GM18951 (cell line): ENCODE measurements at regions not wholly inside any gene's neighbourhood (a gene's known extent, or its start where the extent isn't known, plus 50 kb on each side); places are given as distances from the start of the nearest gene placed in this dataset.

Experiments used
- POLR2A ChIP-seq: IDR thresholded peaks from 4 replicates; pipeline ENCODE4 v1.6.1; 2011; ENCODE audit warnings: mild to moderate bottlenecking; ENCODE audit not compliant: insufficient read length, insufficient read depth; ENCODE audit errors: extremely low read depth
- in situ Hi-C: fragments of 300-500 bp; cut with MboI; formaldehyde crosslinking; loops from one replicate; pipeline ENCODE4 v1.12.0; 2022; ENCODE audit warnings: low sequenced_read_pairs, mixed read lengths, inconsistent platforms; ENCODE audit not compliant: unreplicated experiment

GRCh38 chr16:77033516-77033915 lies 157.5 kb upstream of the MON1B start:
- TF ChIP-seq POLR2A = no peak
- in situ Hi-C loops = no loop called here

GRCh38 chr16:77035361-77035760 lies 155.6 kb upstream of the MON1B start:
- TF ChIP-seq POLR2A = no peak
- in situ Hi-C loops = no loop called here

DNA sequence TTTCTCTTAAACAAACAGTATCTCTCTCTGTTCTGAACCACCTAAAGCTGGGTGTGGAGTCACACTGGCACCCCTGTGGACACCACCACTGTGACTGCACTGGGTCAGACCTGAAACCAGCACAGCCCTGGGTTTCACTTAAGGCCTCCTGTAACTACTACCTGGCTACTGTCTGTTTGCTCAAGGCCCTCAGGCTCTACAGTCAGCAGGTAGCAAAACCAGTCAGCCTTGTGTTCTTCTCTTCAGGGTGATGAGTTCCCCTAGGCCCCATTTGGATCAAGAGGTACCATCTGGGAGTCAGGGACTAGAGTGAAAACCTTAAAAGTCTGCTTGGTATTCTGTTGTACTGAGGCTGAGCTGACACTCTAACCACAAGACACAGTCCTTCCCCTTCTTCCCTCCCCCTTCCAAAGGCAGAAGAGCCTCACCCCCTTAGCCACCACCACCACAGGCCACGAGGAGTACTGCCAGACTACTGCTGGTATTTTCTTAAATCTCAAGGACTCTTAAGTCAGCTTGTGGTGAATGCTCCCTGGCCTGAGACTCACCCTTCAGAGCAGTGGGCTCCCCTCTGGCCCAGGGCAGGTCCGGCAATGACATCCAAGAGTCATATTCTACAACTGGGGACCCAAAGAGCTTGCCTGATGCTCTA lies 153.2 kb upstream of the MON1B start:
- in situ Hi-C loops = no loop called here

GRCh38 chr16:77041468-77041867 lies 149.5 kb upstream of the MON1B start:
- in situ Hi-C loops = no loop called here
- no peak for TF ChIP-seq POLR2A

More for the DNA sequence above, 153.2 kb upstream of the MON1B start:
- no peak for TF ChIP-seq POLR2A

DNA sequence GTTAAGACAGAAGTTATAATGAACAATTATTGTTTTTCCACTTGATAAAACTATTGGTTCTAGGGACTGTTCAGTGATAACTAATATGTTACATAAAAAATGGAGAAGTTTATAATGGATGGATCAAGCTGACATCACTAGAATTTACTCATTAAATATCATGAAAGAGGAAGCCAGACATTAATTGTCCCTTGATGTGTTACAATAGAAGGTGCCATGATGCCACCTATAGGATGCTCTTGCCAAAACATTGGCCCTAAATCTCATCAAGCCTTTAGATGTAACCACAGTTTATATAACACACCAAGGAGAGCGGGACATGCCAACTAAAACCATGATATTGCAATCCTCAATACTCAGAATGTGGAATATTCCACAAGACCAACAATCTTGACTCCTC lies 147.9 kb upstream of the MON1B start:
- TF ChIP-seq POLR2A = no peak
- in situ Hi-C loops = no loop called here

- in situ Hi-C loops = no loop called here
- TF ChIP-seq POLR2A = no peak
These were observed 144.8 kb upstream of the MON1B start for GRCh38 chr16:77046206-77046605.

GRCh38 chr16:77048085-77048484 lies 142.9 kb upstream of the MON1B start:
- in situ Hi-C loops = no loop called here
- TF ChIP-seq POLR2A = no peak

DNA sequence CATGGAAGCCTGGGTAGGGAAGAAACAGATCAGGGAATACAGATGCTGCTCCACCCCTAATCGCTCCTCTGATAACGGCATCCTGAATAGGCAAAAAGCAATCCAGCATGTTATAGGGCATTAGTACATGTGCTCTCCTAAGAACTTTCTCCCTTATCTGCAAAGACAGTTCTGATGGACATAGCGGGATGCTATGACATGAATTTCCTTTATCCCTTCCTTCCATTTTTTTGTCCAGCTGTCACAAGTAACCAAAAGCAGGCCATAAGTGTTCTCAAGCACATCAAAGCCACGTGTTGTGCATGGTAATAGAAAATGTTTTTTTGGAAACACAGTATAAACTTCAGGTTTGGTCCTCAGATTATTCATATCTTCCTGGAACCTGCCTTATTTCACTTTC lies 141.4 kb upstream of the MON1B start:
- in situ Hi-C loops = no loop called here
- TF ChIP-seq POLR2A = no peak

GRCh38 chr16:77056597-77056996 lies 134.4 kb upstream of the MON1B start:
- in situ Hi-C loops = loop anchor here (25.0 kb wide), 1 partner anchor 369 kb away; no protein-coding TSS in a partner anchor

- in situ Hi-C loops = loop anchor here (25.0 kb wide), 1 partner anchor 370 kb away; no protein-coding TSS in a partner anchor
- no peak for TF ChIP-seq POLR2A
These were observed 133.7 kb upstream of the MON1B start for GRCh38 chr16:77057161-77057774.

GRCh38 chr16:77059446-77059845 lies 131.5 kb upstream of the MON1B start:
- in situ Hi-C loops = loop anchor here (25.0 kb wide), 1 partner anchor 372 kb away; no protein-coding TSS in a partner anchor
- no peak for TF ChIP-seq POLR2A

GRCh38 chr16:77060614-77061013 lies 130.4 kb upstream of the MON1B start:
- no peak for TF ChIP-seq POLR2A
- in situ Hi-C loops = loop anchor here (25.0 kb wide), 1 partner anchor 373 kb away; no protein-coding TSS in a partner anchor

- in situ Hi-C loops = loop anchor here (25.0 kb wide), 1 partner anchor 376 kb away; no protein-coding TSS in a partner anchor
- no peak for TF ChIP-seq POLR2A
These were observed 127.9 kb upstream of the MON1B start for GRCh38 chr16:77062878-77063675.
